Esophagus muscularis mucosa (tissue), 4 donors: ENCODE measurements at regions not wholly inside any gene's neighbourhood (a gene's known extent, or its start where the extent isn't known, plus 50 kb on each side); places are given as distances from the start of the nearest gene placed in this dataset.

ENCODE experiments used
- CTCF ChIP-seq, 3 experiments: fragments of 200-600 bp in 2 of 3; fragments of 450-650 bp in 1 of 3; sonication (generic) in 2 of 3; IDR thresholded peaks; one replicate each; pipeline ENCODE4 v1.5.1; 2017 to 2019; ENCODE audit warnings: antibody characterized with exemption in 3 of 3, mild to moderate bottlenecking in 2 of 3, moderate library complexity in 1 of 3
- EP300 ChIP-seq: sonication (generic); formaldehyde crosslinking; IDR thresholded peaks from one replicate; pipeline ENCODE4 v1.6.1; 2017; ENCODE audit warnings: antibody characterized with exemption
- POLR2A ChIP-seq: fragments of 450-650 bp; IDR thresholded peaks from one replicate; pipeline ENCODE4 v1.6.1; 2017; ENCODE audit warnings: antibody characterized with exemption, moderate library complexity, mild to moderate bottlenecking, low read depth

- no peak for TF ChIP-seq EP300
- no peak for TF ChIP-seq CTCF (IDR thresholded peaks at IDR 0.05)
- no peak for TF ChIP-seq POLR2A
Measured at GRCh38 chr2:136433261-136433660, 315.3 kb upstream of the CXCR4 start.
